Right ventricle myocardium inferior (tissue), 1 donor: ENCODE measurements at regions not wholly inside any gene's neighbourhood (a gene's known extent, or its start where the extent isn't known, plus 50 kb on each side); places are given as distances from the start of the nearest gene placed in this dataset.

Experiments used
- ATAC-seq: fragments of 200-7000 bp; cut with Tn5 transposase; one replicate; pipeline ENCODE4 v1.9.1; 2020; ENCODE audit warnings: mild to moderate bottlenecking, moderate library complexity
- DNase-seq: peaks from one replicate; pipeline ENCODE4 v3.0.0; 2021; ENCODE audit errors: missing footprints
- intact Hi-C: fragments of 100-400 bp; cut with DNase I; formaldehyde crosslinking; loops from one replicate; pipeline ENCODE4 v1.11.0; 2022
- donor health status: DM: no; HTN: yes; CAD: no; lungs with severe emphysema.

DNA sequence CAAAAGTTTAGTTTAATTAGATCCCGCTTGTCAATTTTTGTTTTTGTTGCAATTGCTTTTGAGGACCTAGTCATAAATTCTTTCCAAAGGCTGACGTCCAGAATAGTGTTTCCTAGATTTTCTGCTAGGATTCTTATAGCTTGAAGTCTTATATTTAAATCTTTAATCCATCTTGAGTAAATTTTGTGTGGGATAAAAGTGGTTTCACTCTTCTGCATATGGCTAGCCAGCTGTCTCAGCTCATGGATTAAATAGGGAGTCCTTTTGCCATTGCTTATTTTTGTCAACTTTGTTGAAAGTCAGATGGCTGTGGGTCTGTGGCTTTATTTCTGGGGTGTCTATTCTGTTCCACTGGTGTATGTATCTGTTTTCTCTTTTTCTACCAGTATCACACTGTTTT is 801.3 kb upstream of the ADGRL4 start:
- DNase-seq: no peak
- intact Hi-C loops: no loop called here
- ATAC-seq: no peak

DNA sequence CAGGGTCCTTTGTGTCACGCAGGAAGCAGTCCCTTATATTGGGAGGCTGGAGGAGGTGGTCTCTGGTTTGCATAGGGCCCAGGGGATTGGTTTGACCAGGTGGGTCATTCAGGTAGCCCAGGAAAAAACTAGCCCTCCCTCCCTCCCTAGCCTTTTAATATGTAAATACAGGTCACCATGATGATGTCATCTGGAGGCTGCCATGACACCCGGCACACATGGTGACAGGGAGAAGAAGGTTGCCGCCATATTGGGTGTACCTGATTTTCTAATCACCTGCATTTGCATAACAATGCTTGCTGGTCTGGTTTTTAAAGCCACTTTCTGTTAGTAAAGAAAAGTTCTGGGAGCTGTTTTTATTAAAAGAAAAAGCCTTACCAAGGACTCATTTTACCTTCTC is 791.0 kb upstream of the ADGRL4 start:
- no peak for ATAC-seq
- no peak for DNase-seq
- intact Hi-C loops: no loop called here

DNA sequence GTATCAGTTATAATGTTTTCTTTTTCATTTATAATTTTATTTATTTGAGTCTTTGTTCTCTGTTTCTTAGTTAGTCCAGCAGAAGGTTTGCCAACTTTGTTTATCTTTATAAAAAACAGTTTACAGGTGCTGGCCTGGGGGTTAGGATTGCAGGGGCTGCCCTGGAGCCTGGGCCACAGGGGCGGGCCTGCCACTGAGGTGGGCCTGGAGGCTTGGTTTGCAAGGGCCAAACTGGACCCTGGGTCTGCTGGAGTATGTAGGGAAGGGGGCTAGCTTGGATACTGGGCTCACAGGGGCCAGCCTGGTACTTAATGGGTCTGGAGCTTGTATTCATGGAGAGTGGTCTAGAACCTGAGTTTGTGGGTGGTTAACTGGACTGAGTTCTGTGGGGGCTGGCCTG is 789.9 kb upstream of the ADGRL4 start:
- intact Hi-C loops: no loop called here
- DNase-seq (no peak), ATAC-seq (no peak)

DNA sequence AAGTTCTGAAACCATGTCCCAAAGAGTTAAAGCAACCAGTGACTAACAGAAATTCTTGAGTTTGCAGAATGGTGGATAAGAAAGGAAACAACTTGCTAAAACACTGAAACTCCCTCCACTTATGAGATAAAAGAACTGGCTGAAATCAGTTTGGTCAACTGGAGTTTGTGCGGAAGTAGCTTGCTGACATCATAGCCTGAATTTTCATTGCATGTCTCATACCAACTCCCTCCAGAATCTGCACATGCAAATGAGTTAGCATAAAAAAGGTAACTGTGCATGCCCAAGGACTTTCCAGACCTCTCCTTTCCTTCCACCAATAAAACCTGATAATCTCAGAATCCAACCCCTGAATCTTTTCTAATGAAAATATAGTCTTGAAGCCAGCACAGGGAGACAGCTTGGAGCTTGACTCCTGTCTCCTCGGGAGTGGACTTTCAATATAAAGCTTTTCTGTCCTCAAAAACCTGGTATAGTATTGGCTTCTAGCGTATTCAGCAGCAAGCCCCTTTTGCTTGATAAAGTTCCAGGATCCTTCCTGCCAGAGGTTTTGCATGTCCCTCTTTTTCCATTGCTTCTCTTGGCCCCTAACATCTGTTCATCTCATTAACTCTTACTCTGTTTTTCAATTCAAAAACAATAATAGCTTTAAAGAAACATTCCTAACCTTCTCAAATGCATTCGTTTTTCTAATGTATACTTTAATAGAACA is 785.8 kb upstream of the ADGRL4 start:
- DNase-seq (no peak), ATAC-seq (no peak)
- intact Hi-C loops: no loop called here

DNA sequence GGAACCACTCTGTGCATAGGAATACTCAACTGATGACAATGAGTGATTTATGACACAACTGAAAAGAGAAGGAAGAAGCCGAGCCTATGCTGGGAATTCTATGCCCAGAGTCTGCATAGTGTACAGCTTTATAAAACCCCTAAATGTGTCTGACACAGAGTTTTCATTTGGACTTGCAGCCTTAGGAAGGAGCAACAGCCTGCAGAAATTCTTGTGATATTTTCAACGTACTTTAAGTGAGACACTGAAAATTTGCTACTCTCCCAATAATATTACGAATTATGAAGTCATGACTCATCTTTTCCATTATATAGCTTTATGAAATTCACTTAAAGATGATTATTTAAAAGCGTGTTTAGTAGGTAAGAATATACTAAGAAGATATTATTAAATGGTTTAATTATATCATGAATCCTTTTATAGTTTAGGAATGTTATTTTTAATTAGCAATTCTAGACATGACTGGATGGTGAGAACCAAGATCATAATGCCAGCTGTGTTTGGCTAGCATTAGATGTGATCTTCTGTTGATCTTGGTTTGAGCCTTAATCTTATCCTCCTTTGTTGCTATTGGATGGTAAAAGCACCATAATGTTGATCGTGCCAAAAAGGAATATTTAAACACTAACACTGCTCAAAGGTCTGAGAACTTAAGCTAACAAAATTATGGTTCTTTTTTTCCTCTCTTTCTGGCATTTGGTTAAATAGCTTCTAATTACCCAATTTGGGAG is 785.1 kb upstream of the ADGRL4 start:
- no peak for ATAC-seq

DNA sequence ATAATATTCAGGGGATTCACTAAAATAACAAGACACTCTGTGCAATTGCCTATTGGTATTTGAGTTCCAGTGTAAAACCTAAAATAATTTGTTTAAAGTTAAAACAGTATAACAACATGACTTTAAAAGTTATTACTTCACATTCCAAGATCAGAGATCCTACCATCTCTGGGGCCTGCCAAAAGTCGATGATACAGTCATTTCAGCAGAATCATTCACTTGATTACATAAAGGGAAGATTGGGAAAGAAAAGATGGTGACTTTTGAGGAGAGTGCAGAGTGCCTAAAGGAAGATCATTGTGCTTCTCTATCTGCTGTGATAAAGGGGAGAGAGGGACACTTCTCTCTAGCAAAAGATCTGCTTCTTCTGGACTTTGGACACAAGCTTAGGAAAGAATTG is 784.4 kb upstream of the ADGRL4 start:
- intact Hi-C loops: no loop called here
- DNase-seq (no peak), ATAC-seq (no peak)

More for the DNA sequence above, 785.1 kb upstream of the ADGRL4 start:
- intact Hi-C loops: no loop called here
- no peak for DNase-seq

DNA sequence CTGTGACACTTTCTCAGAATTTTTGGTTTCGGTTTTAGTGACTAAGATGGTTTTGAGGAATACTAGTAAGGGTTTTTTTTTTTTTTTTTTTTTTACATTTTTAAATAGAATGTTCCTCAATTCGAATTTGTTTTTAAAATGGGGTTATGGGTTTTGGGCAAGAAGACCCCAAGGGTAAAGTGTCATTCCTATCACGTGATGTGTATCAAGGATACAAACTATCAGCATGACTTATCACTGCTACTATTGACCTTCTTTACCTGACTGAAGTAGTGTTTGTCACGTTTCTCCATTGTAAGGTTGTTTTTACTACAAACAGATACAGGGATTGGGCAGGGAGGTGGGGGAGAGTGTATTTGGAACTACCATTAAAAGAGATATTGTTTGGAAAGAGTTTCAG is 781.1 kb upstream of the ADGRL4 start:
- intact Hi-C loops: no loop called here
- ATAC-seq: no peak
- DNase-seq: no peak

DNA sequence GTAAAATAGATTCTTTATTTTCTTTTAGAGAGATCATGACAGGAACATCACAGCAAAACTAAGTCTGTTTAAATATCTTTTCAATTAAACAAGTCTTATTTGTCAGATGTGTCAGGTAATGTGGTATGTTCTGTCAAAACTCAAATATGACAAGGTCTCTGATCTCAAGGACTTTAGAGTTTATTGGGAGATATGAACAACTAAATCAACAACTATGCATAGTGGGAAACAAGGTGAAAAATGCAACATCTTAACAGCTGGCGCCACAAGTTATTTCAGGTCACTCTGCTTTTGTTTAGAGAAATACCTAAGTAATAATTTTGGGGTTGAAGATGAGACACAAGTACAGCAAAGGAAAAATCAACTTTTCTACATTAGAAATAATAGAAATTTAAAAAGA is 779.4 kb upstream of the ADGRL4 start:
- ATAC-seq (no peak), DNase-seq (no peak)
- intact Hi-C loops: no loop called here

DNA sequence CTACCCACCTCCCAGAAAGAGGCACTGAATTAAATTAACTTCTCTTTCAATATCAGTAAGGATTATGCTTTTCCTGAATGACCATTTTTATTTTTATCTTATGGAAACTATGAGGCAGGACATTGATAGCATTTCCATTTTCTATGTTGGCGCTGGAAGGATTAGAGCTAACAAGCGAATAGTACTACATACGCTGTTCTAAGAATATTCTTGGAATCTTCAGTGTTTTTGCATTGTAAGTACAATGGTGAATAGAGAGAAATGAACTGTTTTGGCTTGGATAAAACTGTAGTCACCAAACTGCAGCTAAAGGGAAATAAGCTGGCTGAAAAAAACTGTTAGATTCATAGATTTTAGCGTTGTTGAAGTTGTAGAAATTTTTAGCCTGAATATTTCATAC is 779.0 kb upstream of the ADGRL4 start:
- ATAC-seq (no peak), DNase-seq (no peak)
- intact Hi-C loops: no loop called here

DNA sequence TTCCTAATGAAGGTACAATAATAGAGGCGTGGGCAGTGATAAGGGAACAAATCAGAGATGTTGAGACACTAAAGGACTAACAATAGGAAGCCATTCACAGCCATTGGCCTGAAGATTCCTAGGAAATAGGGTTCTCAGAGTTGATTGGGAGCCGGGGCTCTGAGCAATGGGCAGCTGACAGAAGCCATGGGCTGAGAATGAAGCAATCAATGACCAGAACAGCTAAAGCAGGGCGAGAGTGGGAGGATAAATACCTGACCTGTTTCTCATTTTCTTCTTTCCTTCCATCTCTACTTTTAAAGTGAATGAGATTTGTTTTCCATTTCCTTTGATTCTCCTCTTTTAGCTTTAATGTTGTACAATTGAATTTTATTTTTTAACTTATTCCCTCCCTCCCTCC is 774.7 kb upstream of the ADGRL4 start:
- no peak for ATAC-seq
- no peak for DNase-seq
- intact Hi-C loops: no loop called here

DNA sequence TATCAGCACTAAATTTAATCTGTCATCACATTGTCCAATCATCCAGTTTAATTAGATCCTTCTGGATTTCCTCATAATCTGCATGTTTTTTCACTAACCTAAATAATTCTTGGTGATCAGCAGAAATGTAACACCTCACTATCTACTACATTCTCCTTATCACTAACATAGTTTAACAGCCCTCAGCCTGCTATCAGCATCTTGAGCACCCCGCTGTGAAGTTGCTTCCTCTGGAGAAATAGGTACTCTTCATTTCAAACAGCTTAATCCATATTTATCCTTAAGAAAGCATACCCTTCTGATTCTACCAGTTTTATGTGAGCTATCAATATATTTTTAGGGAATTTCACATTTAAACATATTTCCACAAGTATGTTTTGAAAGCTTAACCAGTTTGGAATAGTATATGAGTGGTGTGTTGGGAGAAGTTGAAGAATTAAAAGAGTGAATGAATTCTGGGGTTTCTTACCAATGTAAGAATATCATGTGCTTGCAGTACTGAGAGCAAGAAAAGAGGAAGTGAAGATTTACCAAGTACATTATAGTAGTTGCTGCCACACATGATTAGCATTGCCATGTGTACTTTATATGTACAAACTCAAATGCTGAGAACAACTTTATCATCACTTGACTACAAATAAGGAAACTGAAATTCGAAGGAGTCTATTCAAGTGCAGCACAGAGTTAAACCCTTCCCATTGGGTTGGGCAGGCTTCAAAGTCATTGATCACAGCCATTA is 771.1 kb upstream of the ADGRL4 start:
- no peak for DNase-seq
- no peak for ATAC-seq
- intact Hi-C loops: no loop called here

DNA sequence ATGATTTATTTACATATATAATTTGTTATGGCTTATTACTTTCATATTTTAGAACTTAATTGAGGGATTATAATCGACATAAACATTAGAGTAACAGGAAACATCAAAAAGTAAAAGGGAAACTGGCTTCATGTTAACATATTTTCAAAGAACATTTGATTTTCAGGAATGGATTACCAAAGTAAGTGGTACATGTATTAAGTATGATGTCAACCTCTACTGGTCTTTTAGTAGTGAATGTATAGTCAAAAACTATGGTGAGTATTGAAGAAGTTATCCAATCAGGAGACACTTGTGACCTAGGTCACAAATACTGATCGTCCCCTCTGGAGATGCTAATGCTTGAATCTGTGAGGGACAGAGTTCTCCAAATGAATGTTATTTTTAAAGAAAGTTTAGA is 768.9 kb upstream of the ADGRL4 start:
- intact Hi-C loops: no loop called here
- no peak for ATAC-seq
- DNase-seq: no peak

DNA sequence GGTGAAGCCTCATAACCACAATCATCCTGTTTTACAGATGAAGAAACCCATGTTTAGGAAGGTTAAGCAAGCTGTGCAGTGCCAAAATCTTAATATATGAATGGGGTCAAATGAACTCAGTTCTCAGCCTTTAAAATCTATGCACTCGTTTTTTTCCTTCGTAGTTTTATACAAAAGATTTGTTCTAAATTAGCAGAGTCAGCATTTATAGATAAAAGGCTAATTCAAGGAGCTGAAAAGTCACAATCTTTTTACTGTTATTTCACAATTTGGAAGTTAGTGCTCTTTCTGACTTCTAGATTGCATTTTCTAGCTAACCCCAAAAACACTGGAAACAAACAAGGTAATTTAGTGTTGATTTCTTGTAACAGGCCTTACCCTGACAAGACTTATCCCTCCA is 766.9 kb upstream of the ADGRL4 start:
- intact Hi-C loops: no loop called here
- no peak for DNase-seq

DNA sequence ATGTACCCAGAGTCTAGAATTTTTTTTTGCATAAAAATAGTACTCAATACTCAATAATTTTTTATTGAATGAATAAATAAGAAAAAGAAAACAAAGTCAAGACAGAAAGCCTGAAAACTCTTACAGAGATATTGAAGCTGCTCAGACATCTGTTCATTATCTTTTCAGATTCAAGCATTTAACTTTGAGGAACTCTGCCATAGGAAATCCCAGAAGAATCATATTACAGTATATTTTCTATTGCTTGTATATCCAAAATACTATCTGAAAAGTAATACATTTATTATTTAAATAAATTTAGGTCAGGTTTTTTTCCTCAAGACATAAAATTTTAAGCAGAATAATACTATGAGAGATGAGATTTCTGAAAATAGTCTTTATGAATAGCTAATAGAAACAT is 755.9 kb upstream of the ADGRL4 start:
- ATAC-seq: no peak
- DNase-seq: no peak
- intact Hi-C loops: no loop called here

More for the DNA sequence above, 766.9 kb upstream of the ADGRL4 start:
- no peak for ATAC-seq

DNA sequence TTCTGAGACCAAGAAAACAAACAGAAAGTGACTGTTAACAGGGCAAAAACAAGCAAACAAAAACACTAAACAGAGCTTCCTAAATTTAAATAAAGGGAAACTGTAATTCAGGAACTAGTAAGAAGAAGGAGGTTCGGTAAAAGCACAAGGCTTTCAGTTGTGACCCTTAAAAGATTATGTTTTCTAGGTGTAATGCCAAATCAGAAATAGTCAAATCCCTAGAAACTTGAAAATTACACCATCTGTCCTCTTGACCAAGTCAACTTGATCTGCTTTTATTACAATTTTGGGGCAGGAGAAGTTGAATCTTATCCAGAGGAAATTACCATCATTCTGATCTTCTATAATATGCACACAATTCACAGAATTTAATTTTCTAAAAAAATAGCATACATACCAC is 754.0 kb upstream of the ADGRL4 start:
- intact Hi-C loops: no loop called here
- no peak for DNase-seq
- no peak for ATAC-seq

DNA sequence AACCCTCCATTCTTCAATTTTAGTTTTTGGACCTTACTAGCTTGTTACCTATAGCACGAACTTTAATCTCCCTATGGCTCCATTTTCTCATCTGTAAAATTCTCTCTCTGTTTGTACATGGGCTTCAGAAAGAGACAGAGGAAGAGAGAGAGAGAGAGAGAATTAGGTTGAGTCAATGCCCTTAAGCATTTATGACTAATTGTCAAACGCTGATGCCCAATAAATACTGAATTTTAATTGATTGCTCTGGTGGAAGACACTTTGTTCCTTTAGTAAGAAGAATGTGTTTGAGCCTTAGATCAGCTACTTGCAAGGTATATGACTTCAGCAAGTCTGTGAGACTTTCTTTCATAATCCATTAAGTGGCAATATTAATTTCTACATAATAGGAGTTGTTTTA is 743.1 kb upstream of the ADGRL4 start:
- ATAC-seq (no peak), DNase-seq (no peak)
- intact Hi-C loops: no loop called here

DNA sequence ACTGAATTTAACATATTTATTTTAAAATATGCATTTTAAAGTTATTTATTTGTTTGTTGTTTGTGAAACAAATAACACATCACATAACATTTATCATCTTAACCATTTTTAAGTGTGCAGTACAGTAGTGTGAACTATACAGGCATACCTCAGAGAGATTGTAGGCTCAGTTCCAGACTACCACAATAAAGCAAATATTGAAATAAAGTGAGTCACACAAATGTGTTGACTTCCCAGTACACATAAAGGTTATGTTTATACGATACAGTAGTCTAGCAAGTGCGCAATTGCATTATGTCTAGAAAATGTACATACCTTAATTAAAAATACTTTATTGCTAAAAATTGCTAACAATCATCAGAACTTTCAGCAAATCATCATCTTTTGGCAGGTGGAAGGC is 739.4 kb upstream of the ADGRL4 start:
- DNase-seq: no peak
- intact Hi-C loops: no loop called here
- no peak for ATAC-seq

DNA sequence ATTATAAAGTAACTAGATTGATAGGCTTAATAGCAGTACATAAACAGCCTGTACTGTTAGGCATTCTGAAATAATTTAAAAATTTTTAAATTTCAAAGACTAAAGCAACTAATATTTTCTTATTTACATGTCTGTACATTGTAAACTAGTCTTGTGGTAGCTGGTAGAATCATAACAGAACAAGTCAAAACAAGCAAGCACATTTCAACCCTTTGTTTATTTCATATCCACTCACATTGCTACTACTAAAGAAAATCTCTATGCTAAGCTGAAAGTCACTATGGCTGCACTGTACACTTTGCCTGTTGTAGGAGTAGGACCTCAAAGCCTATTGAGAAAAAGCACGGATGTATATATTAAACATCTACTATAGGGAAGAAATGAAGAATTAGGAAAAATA is 738.2 kb upstream of the ADGRL4 start:
- DNase-seq (no peak), ATAC-seq (no peak)
- intact Hi-C loops: no loop called here

DNA sequence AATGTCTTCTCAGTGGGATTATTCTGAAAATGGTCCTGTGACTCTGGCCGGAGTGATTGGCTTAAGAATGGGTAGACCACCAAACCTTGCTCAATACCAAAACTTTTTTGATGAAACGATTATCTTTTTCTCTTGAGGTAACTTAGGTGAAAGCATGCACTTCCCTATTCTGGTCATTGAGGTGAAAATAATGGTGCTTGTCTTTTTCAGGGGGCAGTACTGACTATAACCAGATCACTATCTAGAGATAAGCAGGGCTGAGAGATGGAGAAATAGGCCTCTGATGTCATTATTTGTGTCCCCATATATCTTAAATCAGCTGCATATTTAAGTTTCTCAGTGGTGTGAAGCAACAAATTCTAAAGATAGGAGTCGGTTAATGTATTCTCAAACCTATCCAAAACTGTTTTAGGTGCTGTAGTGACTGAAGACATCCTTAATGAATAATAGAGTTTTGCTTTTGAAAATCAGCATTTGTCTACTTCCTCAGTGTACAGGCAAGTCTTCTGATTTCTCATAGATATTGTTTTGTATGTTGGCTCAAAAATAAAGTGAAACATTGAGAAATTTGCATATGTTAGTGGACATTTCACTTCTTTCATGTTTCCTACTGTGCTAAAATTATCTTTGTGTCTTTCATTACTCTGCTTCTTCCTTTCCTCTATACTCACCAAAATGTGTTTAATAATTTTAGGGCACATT is 735.3 kb upstream of the ADGRL4 start:
- no peak for ATAC-seq
- intact Hi-C loops: no loop called here
- DNase-seq: no peak

DNA sequence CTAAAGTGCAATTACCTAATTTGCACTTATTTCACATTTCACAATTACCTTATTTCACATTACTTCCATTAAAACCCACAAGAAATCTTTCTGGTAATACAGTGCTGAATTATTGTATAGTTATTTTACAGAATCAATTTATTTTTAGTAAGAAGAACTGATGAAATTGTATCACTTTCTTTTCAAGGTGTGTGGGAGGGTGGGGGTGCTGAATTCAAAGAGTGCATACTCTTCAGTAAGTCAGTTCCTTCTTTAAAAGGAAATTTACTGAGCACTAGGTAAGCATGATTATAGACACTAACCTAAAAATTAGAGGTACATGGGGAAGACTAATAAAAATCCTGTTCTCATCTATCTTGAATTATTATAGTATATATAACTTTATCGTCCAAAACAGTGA is 731.6 kb upstream of the ADGRL4 start:
- intact Hi-C loops: no loop called here
- no peak for ATAC-seq

More for the DNA sequence above, 731.6 kb upstream of the ADGRL4 start:
- DNase-seq: no peak
